Calu3 (cell line): ENCODE measurements at regions not wholly inside any gene's neighbourhood (a gene's known extent, or its start where the extent isn't known, plus 50 kb on each side); places are given as distances from the start of the nearest gene placed in this dataset.

Experiments used
- BruUV-seq: library from RNA; stranded (reverse); fragments of 400-500 nt; replicated peaks from 2 replicates; lab custom pipeline; 2021; lab: Mats Ljungman, UMichigan
- CTCF ChIA-PET: fragments of 300-600 bp; sonication (Branson Sonifier 250); formaldehyde crosslinking; loops from one replicate; lab custom pipeline; 2022; ENCODE audit warnings: antibody characterized with exemption; lab: Charles Lee
- DNase-seq: peaks from one replicate; pipeline ENCODE4 v3.0.0; 2022
- H3K27ac Mint-ChIP-seq: one replicate; pipeline ENCODE4 v1.8.0; 2022; ENCODE audit warnings: mixed read lengths; ENCODE audit not compliant: unreplicated experiment
- H3K27me3 Mint-ChIP-seq: one replicate; pipeline ENCODE4 v1.8.0; 2022; ENCODE audit warnings: mixed read lengths; ENCODE audit not compliant: unreplicated experiment
- H3K36me3 Mint-ChIP-seq: one replicate; pipeline ENCODE4 v1.8.0; 2022; ENCODE audit warnings: mild to moderate bottlenecking, moderate library complexity, mixed read lengths; ENCODE audit not compliant: insufficient read depth, unreplicated experiment
- H3K4me1 Mint-ChIP-seq: one replicate; pipeline ENCODE4 v1.8.0; 2022; ENCODE audit warnings: mild to moderate bottlenecking, low read depth, mixed read lengths; ENCODE audit not compliant: unreplicated experiment
- H3K4me3 Mint-ChIP-seq: one replicate; pipeline ENCODE4 v1.8.0; 2022; ENCODE audit warnings: mild to moderate bottlenecking, low read depth, moderate library complexity, mixed read lengths; ENCODE audit not compliant: unreplicated experiment
- H3K9me3 Mint-ChIP-seq: one replicate; pipeline ENCODE4 v1.8.0; 2022; ENCODE audit warnings: low read depth, mixed read lengths; ENCODE audit not compliant: unreplicated experiment
- CTCF ChIP-seq: fragments of 200-600 bp; IDR thresholded peaks from one replicate; pipeline ENCODE4 v1.8.0; 2022; ENCODE audit warnings: antibody characterized with exemption; ENCODE audit not compliant: unreplicated experiment
- intact Hi-C: fragments of 100-400 bp; cut with micrococcal nuclease; formaldehyde crosslinking; loops from one replicate; pipeline ENCODE4 v1.10.0; 2022; ENCODE audit not compliant: unreplicated experiment

GRCh38 chr10:33626798-33627466 lies 292.5 kb upstream of the NRP1 start:
- H3K9me3 Mint-ChIP-seq, result no peaks in the 10 kb centered on the region
- peaks cover 30% of the 10 kb centered on the region for H3K27me3 Mint-ChIP-seq
- DNase-seq, result no peak
- no TSS peak for BruUV-seq
- H3K4me3 Mint-ChIP-seq, result no peak overlapping the region
- no peaks in the 10 kb centered on the region for H3K4me1 Mint-ChIP-seq
- no peaks in the 10 kb centered on the region for H3K36me3 Mint-ChIP-seq
- CTCF ChIA-PET, result no interaction called here
- no peak for TF ChIP-seq CTCF
- no peak overlapping the region for H3K27ac Mint-ChIP-seq
- intact Hi-C loops, result no loop called here

- Mint-ChIP-seq H3K27ac (no peak overlapping the region), H3K36me3 (no peaks in the 10 kb centered on the region), H3K27me3 (no peaks in the 10 kb centered on the region), H3K9me3 (peaks cover 2% of the 10 kb centered on the region), H3K4me3 (no peak overlapping the region), H3K4me1 (no peaks in the 10 kb centered on the region)
- TF ChIP-seq CTCF, result no peak
- no TSS peak for BruUV-seq
- CTCF ChIA-PET, result no interaction called here
- DNase-seq, result no peak
- intact Hi-C loops, result no loop called here
Measured at GRCh38 chr10:33623669-33624068, 289.2 kb upstream of the NRP1 start.

GRCh38 chr10:33621101-33621500 lies 286.6 kb upstream of the NRP1 start:
- intact Hi-C loops, result no loop called here

GRCh38 chr10:33618196-33618595 lies 283.7 kb upstream of the NRP1 start:
- no peak overlapping the region for H3K4me3 Mint-ChIP-seq
- DNase-seq, result no peak

More at GRCh38 chr10:33621101-33621500, 286.6 kb upstream of the NRP1 start:
- no TSS peak for BruUV-seq
- TF ChIP-seq CTCF, result no peak
- no peaks in the 10 kb centered on the region for H3K36me3 Mint-ChIP-seq
- no peaks in the 10 kb centered on the region for H3K4me1 Mint-ChIP-seq
- CTCF ChIA-PET, result no interaction called here
- no peaks in the 10 kb centered on the region for H3K27me3 Mint-ChIP-seq
- no peak for DNase-seq
- no peak overlapping the region for H3K27ac Mint-ChIP-seq
- peaks cover 2% of the 10 kb centered on the region for H3K9me3 Mint-ChIP-seq
- H3K4me3 Mint-ChIP-seq, result no peak overlapping the region

More at GRCh38 chr10:33618196-33618595, 283.7 kb upstream of the NRP1 start:
- H3K4me1 Mint-ChIP-seq, result peaks cover under 1% of the 10 kb centered on the region
- H3K27ac Mint-ChIP-seq, result no peak overlapping the region
- BruUV-seq, result no TSS peak
- intact Hi-C loops, result no loop called here
- CTCF ChIA-PET, result no interaction called here
- no peak for TF ChIP-seq CTCF
- H3K27me3 Mint-ChIP-seq, result no peaks in the 10 kb centered on the region
- peaks cover 7% of the 10 kb centered on the region for H3K9me3 Mint-ChIP-seq
- H3K36me3 Mint-ChIP-seq, result no peaks in the 10 kb centered on the region
